ENCODE measurements at regions not wholly inside any gene's neighbourhood (a gene's known extent, or its start where the extent isn't known, plus 50 kb on each side); places are given as distances from the start of the nearest gene placed in this dataset.
"Not testable (repeated sequence)": the region's sequence is repeated elsewhere in the genome, so short reads cannot be mapped to it uniquely, and the experiment has no call there.

DNA sequence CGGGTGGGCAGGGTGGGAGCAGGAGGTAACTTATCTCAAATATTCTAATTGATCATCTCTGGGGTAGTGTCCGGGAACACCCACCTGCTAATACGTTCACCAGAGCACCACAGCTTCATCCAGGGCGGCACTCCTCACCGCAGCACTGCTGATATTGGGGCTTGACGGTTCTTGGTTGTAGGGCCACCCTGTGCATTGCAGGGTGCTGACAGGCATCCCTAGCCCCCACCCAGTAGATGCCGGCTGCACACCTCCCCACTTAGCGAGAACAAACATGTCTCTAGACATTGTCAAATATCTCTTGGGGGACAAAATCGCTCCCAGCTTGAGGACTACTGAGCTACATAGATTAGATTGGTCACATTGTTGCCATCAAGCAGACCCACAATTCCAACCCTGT, 73.9 kb upstream of the WASF3 start:
- no peak for DNase-seq (ENCODE audit: low read depth in 2 of 2)

DNA sequence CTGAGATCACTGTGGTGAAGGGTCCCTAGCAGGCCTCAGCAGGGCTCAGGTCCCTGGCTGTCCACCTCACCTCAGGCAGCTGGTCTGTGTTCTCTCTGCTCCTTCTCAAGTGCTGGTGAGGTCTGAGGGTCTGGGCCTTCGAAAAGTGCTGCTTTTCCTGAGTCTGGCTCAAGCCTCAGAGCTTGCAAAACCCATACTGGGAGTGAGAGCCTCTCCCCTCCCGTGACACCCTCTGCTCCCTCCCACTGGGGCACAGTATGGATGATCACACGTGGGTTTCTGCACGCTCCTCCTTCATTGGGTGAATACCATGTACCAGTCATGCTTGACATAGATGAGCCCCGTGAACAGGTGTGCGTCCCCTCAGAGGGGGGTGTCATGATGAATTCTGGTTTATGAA, 73.3 kb upstream of the WASF3 start:
- DNase-seq (ENCODE audit: low read depth in 2 of 2): no peak

DNA sequence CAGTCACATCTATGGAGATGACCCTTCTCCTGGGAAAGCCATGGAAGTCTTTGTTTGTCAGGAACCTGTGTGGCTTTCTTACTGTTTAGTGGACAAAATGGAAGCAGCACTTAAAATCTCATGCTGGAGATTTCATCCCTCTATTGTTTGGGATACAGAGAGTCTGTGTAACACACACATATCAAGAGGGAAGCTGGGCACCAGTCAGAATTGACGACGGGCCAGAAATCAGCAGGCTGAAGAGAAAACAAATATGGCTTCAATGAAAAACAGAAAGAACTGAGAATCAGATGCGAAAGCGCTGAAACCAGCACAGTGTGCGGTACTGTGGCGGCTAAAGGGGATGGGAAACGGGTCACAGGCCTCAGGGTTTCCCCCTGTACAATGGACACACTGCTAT, 72.2 kb upstream of the WASF3 start:
- DNase-seq (ENCODE audit: low read depth in 2 of 2): no peak

DNA sequence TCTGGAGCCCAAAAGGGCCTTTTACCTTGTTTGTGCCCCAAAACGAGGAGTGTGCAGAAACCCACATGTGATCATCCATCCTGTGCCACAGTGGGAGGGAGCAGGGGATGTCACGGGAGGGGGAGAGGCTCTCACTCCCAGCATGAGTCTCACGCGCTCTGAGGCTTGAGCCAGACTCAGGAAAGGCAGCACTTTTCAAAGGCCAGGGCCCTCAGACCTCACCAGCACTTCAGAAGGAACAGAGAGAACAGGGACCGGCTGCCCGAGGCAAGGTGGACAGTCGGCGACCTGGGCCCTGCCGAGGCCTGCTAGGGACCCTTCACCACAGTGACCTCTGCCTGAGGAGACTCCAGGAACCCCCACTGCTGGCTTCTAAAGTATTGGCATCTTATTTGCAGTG, 71.7 kb upstream of the WASF3 start:
- no peak for DNase-seq (ENCODE audit: low read depth in 2 of 2)

DNA sequence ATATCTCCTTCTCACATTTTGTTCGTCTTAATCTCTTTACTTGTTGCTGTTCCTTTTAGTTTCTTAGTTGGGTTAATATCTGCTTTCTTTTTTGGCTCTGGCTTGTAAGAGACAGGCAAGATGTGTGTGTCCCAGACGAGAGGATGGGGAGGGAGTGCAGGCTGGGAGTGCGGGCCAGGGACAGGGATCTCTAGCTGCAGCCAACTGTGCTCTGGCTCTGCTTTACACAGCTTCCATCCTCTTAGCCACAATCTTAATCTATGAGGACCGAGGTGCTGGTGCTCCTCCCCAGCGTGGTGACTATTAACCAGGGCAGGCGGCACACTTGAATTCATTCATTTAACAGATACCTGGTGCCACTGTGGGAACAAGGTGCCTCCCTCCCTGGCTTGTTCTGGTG, 70.9 kb upstream of the WASF3 start:
- DNase-seq (ENCODE audit: low read depth in 2 of 2): no peak

DNA sequence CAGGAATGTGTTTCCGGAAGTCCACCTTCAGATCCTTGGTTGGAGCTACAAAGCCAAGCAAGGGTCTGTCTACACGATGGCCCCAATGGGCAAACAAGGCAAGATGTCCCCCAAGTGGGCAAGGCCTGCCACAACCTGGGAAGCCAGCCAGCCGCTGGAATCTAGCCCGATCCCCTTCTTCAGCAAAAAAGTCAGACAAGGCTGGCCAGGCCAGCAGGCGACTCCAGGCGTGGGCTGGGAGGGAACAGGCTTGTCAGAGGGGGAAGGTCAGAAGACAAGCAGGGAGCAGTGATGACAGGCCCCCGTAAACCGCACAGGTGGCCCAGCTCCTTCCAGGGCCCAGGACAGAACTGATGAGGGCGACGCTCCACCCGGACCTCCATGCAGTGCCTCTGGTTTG, 69.7 kb upstream of the WASF3 start:
- no peak for DNase-seq (ENCODE audit: low read depth in 2 of 2)

DNA sequence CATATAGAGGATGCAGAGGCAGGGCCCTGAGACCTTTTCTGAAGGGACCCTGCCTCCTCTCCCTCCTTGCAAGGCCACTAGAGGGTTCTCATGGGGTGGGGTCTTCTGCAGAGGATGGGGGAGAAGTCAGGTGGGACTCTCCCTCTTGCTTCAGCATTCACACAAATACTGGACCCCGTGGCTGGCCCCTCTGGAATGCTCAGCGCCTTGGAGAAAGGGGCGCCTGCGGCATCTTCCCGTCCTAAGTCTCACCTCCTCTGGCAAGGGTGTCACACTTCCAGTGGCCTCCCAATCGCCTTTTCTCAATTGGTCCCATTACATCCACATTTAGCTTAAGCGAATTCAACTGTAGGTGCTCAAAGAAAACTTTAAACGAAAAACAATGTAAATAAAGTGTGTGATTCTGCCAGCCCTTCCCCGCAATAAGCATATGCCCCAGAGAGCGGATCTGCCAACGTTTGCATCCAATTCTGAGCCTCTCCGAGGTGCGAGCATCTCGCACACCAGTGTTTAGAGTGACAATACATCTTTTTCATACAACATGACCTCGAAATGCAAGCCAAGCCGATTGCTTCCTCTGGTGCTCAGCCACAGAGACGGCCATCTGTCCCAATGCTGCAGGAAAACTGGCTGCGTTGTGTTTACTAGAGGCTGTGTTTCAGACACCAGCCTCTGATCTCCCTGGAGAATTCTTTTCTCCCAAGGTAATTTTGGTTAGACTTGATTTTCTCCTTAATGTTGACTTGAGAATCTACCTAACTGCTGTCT, 69.1 kb upstream of the WASF3 start:
- no peak for DNase-seq (ENCODE audit: low read depth in 2 of 2)

DNA sequence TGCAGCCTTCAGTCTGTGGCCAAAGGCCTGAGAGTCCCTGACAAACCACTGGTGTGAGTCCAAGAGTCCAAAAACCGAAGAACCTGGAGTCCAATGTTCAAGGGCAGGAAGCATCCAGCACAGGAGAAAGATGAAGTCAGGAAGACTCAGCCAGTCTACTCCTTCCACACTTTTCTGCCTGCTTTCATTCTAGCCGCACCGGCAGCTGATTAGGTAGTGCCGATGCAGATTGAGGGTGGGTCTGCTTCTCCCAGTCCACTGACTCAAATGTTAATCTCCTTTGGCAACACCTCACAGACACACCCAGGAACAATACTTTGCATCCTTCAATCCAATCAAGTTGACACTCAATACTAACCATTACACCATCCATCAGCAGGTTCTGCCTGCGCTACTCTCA, 65.2 kb upstream of the WASF3 start:
- DNase-seq (ENCODE audit: low read depth in 2 of 2): not testable (repeated sequence)

DNA sequence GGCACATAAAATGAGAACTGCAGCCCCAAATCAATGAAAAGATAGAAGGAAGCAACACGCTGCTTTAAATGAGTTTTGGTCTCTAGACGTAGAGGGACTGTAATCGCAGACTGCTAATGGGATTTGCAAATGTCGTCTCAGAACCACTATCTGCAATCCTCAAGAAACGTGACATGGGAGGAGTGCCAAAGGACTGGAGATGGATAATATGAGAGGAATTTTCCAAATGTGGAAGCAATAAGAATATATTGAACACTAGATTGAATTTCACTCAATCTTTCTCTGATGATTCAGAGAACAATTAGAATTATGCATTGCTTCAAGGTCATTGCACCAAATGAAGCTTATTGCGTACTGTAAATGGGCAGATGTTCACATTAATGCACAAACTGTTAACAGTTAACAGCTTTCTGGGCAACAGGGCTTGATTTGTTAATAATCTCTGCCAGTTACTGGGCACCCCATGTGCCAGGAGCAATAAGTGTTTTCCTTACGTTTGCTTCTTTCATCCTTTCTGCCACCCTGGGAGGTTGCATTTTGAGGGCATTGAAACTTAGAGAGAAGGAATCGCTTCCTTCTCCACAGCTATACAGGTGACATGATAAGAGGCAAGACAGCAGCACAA, 62.8 kb upstream of the WASF3 start:
- DNase-seq (ENCODE audit: low read depth in 2 of 2): no peak

DNA sequence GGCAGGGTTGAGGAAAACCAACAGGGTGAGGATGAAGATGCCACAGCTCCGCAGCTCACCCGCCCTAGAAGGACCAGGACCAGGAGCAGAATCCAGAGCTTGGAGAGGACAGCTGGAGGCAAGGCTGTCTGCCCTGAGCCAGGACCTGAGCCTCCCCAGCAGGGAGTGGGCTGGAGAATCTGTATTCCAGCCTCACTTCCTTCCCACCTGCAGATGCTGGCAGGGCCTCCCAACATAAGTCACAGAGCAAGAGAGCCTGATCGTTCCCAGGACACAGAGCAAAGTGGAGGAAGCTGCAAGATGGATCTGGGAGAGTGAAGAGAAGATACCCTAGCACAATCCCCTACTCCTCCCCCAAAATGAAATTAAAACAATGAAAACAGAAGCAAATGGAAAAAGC, 61.7 kb upstream of the WASF3 start:
- DNase-seq (ENCODE audit: low read depth in 2 of 2): no peak

DNA sequence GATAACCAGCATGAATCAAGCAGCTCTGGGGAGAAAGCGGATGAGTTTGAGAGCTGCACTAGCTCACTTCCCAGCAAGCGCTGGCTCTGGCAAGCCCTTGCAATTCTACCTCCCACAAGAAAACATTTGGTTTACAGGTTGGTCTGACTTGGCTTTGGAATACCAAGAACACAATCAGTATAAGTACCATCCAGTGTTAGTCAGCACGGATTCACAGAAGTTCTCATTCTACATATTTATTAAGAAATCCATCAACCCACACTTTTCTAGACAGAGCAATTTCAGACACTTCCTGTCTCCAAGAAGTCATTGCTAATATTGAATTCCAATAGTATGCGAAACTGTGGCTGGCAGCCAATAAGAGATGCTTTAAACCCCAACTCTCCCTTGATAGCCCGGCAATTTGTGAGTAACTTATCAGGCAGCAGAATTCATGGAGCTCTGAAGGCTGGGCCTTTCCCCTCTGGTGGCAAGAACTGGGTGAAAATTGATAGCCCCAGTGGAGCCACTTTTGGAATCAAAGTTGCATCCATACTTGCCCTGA, 59.4 kb upstream of the WASF3 start:
- no peak for DNase-seq (ENCODE audit: low read depth in 2 of 2)

DNA sequence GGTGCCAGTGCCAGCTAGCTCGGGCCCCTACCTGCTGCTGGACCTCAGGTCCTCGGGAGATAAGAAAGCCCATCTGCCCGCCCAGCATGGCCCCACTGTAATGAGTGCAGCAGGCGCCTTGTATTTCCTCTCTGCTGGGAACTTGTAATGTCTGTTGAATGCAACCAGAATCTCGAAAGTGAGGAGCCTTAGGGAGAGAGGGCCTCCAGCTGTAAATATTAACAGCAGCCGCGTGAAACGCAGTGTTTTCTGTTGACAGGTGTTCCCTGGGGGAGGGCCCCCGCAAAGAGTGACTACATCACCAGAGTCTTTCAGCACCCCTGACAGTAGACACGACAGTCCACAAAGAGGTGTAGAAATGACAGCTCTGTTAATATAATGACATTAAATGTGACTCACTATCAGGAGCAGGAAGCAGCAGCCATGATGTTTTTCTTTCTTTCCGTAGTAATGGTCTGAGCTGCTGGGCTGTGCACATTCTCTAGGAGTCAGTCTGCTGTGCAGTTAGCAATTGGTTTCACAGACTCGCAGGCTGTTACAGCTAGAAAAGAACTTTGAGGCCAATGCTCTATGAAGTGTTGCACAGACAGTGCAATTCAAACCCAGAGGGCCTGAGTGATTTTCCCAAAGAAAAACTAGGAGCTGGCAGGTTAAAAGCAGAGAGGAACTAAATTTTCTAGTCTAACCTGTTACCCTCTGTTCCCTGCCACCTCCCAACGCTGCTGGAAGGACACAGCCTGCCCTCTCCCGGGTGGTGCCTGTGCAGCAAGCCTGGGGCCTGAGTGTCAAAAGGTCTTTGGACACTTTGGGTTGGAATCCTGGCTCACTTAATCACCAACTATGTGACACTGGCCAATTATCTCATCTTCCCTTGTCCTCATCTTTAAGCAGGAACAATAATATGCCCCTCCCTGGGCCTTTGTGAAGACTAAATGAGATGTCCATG, 58.6 kb upstream of the WASF3 start:
- no peak for DNase-seq (ENCODE audit: low read depth in 2 of 2)

DNA sequence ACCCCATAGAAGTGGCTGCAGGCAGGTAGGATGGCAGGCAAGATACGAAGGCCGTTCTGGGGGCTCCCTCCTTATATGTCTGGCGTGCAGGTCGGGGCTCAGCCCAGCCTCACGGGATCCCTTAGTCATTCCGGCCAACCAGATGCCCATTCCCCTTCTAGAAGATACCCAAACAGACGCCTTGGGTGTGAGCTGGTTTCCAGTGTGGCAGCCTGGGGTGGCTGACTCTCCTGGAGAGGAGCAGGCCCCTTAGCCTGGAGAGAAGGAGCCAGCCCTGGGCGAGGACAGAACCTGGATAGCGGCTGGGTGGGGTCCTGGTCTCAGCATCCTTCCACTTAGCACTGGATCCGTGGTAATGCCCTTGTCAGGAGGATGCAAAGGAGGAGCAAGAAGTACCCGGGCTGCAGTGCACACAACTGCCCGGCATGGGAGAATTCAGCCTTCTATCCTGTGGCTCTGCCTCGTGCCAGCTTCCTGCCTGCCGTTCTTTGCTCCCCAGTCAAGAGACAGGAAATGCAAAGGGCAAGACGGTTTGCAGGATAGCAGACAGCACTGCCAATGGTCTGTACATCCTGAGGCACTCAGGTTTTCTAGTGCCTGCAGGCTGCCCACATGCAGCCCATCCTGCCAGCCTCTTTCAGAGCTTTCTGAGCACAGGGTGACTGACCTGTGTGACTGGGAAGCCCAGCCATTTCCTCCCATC, 56.7 kb upstream of the WASF3 start:
- DNase-seq (ENCODE audit: low read depth in 2 of 2): no peak

DNA sequence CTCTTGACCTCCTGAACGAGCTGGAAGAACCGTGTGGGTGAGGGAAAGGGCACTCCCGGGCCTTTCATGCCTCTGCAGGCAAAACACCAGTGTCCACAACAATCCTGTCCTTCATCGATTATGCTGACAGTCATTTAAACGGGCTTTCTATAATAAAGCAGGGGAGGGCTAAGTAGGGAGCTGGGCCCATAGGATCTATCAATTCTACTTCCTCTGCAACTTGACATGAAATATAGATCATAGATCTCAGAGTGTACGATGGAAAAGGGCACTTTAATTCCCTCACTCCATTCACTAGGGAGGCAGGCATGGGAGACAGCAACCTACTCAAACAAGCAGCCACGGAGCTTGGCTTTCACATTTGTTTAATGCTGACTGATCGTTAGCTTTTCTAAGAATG, 55.8 kb upstream of the WASF3 start:
- DNase-seq (ENCODE audit: low read depth in 2 of 2): no peak

DNA sequence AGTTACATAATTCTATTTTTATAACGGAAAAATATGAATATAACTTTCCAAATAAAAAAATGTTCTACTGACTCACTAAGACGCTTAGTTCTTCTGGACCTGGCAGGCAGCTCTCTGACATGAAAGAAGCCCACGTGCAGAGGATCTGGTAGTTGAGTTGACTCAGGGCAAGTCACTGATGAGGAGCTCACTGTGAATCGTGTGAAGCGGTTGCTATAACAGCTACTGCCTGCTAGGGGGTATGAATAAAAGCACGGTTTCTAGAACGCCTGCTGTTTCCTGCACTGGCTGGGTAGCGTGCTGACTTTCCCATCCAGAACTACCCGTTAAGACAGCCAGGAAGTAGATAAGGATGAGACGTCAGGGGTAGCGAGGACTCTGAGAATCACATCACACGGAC, 54.7 kb upstream of the WASF3 start:
- no peak for DNase-seq (ENCODE audit: low read depth in 2 of 2)

DNA sequence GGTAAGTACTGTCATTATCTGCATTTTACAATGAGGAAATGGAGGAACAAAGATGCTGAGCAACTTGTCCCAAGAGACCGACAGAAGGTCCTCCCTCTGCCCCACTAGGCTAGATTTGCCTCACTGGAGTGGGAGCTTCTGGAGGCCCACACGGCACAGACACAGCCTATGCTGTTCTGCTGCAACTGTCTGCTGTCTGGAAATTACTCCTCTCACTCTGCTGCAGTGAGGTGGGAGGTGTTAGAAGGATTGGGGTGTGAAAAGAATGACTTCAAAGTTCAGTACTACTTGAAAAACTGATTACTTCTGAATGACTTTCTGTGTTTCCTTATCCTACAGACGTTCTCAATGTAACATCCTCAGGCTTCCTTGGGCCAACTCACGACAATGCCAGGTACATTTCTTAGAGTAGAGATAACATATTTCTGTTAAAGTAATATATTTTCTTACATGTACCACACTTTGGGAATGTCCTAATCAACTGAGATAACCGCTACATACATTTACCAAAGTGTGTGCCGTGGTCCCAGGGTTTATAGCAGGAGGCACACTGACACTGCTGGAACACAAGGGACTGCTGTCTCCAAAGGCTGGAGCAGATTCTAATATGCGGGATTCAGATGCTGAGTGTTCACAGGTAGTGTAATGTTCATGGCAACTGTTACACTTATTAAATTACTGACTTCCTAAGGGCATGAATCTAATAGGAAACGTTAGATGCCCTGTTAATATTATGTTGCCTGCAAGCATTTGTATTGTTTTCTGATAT, 53.5 kb upstream of the WASF3 start:
- DNase-seq (ENCODE audit: low read depth in 2 of 2): no peak

Measured in stimulated activated CD4-positive, alpha-beta T cell treated with anti-CD3 and anti-CD28 coated beads, Interleukin-1b, Interleukin-23, amount 100 ng/mL, for 1 hour (primary cell).